Chondrocyte (in vitro differentiated cells): ENCODE measurements at regions not wholly inside any gene's neighbourhood (a gene's known extent, or its start where the extent isn't known, plus 50 kb on each side); places are given as distances from the start of the nearest gene placed in this dataset.

ENCODE experiments used
- DNase-seq: peaks from one replicate; pipeline ENCODE4 v3.0.0; 2021; ENCODE audit warnings: mixed read lengths, low spot score
- H3K27ac Mint-ChIP-seq: one replicate; pipeline ENCODE4 v1.8.0; 2021; ENCODE audit warnings: mild to moderate bottlenecking, moderate library complexity, mixed read lengths; ENCODE audit not compliant: unreplicated experiment
- H3K27me3 Mint-ChIP-seq: 2 replicates; pipeline ENCODE4 v1.8.0; 2021; ENCODE audit warnings: low read depth, mixed read lengths
- H3K36me3 Mint-ChIP-seq: 2 replicates; pipeline ENCODE4 v1.8.0; 2021; ENCODE audit warnings: low read depth, mixed read lengths
- H3K4me1 Mint-ChIP-seq: 2 replicates; pipeline ENCODE4 v1.8.0; 2021; ENCODE audit warnings: low read depth, mild to moderate bottlenecking, mixed read lengths
- H3K4me3 Mint-ChIP-seq: one replicate; pipeline ENCODE4 v1.8.0; 2021; ENCODE audit warnings: mild to moderate bottlenecking, moderate library complexity, mixed read lengths; ENCODE audit not compliant: unreplicated experiment
- H3K9me3 Mint-ChIP-seq: 2 replicates; pipeline ENCODE4 v1.8.0; 2021; ENCODE audit warnings: low read depth, mixed read lengths
- TF ChIP-seq, protein P1 (sequence below): fragments of 200-600 bp; sonication (generic); IDR thresholded peaks from 2 replicates; pipeline ENCODE4 v1.5.0; 2021; ENCODE audit warnings: antibody characterized with exemption, mild to moderate bottlenecking, moderate library complexity

GRCh38 chr10:51004776-51005175 lies 69.5 kb upstream of the PRKG1 start:
- no peak for DNase-seq
- no peaks in the 10 kb centered on the region for H3K27me3 Mint-ChIP-seq
- H3K27ac Mint-ChIP-seq, result peak overlapping the region; percentile 49
- H3K4me1 Mint-ChIP-seq, result peaks cover 72% of the 10 kb centered on the region
- peak overlapping the region; percentile 52 for H3K4me3 Mint-ChIP-seq
- H3K9me3 Mint-ChIP-seq, result no peaks in the 10 kb centered on the region
- no peaks in the 10 kb centered on the region for H3K36me3 Mint-ChIP-seq
- TF ChIP-seq, protein P1, sequence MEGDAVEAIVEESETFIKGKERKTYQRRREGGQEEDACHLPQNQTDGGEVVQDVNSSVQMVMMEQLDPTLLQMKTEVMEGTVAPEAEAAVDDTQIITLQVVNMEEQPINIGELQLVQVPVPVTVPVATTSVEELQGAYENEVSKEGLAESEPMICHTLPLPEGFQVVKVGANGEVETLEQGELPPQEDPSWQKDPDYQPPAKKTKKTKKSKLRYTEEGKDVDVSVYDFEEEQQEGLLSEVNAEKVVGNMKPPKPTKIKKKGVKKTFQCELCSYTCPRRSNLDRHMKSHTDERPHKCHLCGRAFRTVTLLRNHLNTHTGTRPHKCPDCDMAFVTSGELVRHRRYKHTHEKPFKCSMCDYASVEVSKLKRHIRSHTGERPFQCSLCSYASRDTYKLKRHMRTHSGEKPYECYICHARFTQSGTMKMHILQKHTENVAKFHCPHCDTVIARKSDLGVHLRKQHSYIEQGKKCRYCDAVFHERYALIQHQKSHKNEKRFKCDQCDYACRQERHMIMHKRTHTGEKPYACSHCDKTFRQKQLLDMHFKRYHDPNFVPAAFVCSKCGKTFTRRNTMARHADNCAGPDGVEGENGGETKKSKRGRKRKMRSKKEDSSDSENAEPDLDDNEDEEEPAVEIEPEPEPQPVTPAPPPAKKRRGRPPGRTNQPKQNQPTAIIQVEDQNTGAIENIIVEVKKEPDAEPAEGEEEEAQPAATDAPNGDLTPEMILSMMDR, result no peak

DNA sequence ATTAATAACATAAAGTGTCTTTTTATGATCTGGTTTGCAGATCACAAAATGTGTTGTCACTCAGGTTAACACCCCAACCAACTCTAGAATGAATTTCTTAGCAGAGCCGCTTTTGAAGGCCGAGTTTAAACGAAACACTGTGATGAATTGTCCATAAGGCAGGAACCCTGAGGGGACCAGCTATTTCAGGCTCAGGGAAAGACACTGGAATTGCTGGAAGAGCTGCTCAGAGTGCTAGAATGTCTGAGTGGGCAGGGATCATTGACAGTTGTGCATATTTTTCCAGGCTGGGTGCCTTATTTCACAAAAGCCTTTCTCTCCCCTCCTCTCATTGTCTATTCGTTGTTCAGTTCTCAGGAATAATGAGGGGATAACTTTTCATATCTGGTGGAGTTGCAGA lies 68.7 kb upstream of the PRKG1 start:
- DNase-seq, result no peak
- peaks cover 64% of the 10 kb centered on the region for H3K4me1 Mint-ChIP-seq
- H3K4me3 Mint-ChIP-seq, result no peak overlapping the region
- H3K9me3 Mint-ChIP-seq, result no peaks in the 10 kb centered on the region
- H3K27me3 Mint-ChIP-seq, result no peaks in the 10 kb centered on the region
- TF ChIP-seq, protein P1, result no peak
- H3K27ac Mint-ChIP-seq, result peak overlapping the region; percentile 43
- H3K36me3 Mint-ChIP-seq, result no peaks in the 10 kb centered on the region

DNA sequence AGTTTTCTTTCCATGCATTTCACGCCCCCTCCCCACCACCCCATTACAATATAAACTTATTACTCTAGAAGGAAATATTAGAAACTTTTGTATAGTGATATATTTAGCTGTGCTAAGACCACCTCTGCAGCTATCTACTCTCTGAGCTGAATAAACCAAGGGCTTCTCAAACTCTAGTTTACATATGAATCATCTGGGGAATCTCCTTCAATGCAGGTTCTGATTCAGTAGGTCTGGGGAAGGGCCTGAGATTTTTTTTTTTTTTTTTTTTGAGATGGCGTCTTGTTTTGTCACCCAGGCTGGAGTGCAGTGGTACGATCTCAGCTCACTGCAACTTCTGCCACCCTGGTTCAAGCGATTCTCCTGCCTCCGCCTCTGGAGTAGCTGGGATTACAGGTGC lies 67.6 kb upstream of the PRKG1 start:
- H3K36me3 Mint-ChIP-seq, result no peaks in the 10 kb centered on the region
- DNase-seq, result no peak
- no peaks in the 10 kb centered on the region for H3K9me3 Mint-ChIP-seq
- TF ChIP-seq, protein P1, result no peak
- no peak overlapping the region for H3K4me3 Mint-ChIP-seq
- no peaks in the 10 kb centered on the region for H3K27me3 Mint-ChIP-seq
- H3K4me1 Mint-ChIP-seq, result peaks cover 54% of the 10 kb centered on the region
- H3K27ac Mint-ChIP-seq, result no peak overlapping the region

DNA sequence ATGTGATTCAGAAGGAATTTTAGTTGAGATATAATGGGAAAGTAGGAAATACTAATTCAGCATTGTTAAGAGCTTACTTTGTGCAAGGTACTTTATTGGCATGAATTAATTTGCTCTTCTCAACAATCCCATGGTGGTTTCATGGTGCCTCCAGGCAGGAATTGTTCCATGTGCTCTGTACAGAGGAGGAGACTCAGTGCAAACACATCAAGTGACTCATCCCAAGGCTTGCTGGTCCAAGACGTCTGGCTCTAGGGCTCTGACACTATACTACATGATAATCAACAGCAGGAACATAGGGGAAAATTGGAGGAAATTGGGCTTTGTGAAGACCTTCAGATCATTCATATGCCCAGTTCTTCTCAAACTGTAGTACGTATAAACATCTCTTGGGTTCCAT lies 66.5 kb upstream of the PRKG1 start:
- Mint-ChIP-seq H3K27me3 (no peaks in the 10 kb centered on the region), H3K4me3 (no peak overlapping the region), H3K36me3 (no peaks in the 10 kb centered on the region), H3K27ac (no peak overlapping the region), H3K9me3 (no peaks in the 10 kb centered on the region), H3K4me1 (peaks cover 47% of the 10 kb centered on the region)
- no peak for DNase-seq
- TF ChIP-seq, protein P1, result no peak

DNA sequence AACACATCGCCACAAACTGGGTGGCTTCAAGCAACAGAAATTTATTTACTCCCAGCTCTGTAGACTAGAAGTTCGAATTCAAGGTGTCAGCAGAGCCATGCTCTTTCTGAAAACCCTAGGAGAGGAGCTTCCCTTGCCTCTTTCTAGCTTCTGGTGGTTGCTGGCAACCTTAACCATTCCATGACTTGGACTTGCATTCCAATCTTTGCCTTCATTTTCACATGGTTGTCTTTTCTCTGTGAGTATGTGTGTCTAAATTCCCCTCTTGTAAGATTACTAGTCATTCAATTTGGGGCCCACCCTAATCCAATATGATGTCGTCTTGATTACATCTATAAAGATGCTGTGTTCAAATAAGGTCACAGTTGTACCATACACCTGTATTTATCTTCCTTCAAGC lies 65.9 kb upstream of the PRKG1 start:
- no peaks in the 10 kb centered on the region for H3K9me3 Mint-ChIP-seq

More for the DNA sequence above, 65.9 kb upstream of the PRKG1 start:
- H3K4me3 Mint-ChIP-seq, result no peak overlapping the region
- TF ChIP-seq, protein P1, result no peak
- H3K27me3 Mint-ChIP-seq, result no peaks in the 10 kb centered on the region
- DNase-seq, result no peak
- no peak overlapping the region for H3K27ac Mint-ChIP-seq
- H3K4me1 Mint-ChIP-seq, result peaks cover 41% of the 10 kb centered on the region
- H3K36me3 Mint-ChIP-seq, result no peaks in the 10 kb centered on the region
